Coronary artery (tissue), 2 donors: ENCODE measurements at regions not wholly inside any gene's neighbourhood (a gene's known extent, or its start where the extent isn't known, plus 50 kb on each side); places are given as distances from the start of the nearest gene placed in this dataset.
"Not testable (repeated sequence)": the region's sequence is repeated elsewhere in the genome, so short reads cannot be mapped to it uniquely, and the experiment has no call there.

Experiments
- DNase-seq: peaks from one replicate; pipeline ENCODE4 v3.0.0-alpha.2; 2017; ENCODE audit warnings: low spot score
- H3K27ac ChIP-seq, 2 donors: fragments of 200-600 bp; sonication (generic); one replicate each; pipeline ENCODE4 v1.5.1; 2016 to 2019
- H3K4me3 ChIP-seq: fragments of 200-600 bp; sonication (generic); 2 replicates; pipeline ENCODE4 v1.5.1; 2016; ENCODE audit warnings: mild to moderate bottlenecking, moderate library complexity
- CTCF ChIP-seq: fragments of 200-600 bp; sonication (generic); IDR thresholded peaks from one replicate; pipeline ENCODE4 v1.5.1; 2019; ENCODE audit warnings: antibody characterized with exemption

GRCh38 chrX:73979551-73980131, 127.1 kb upstream of the XIST start:
- no peak for TF ChIP-seq CTCF
- DNase-seq: no peak
- H3K27ac ChIP-seq: no peak overlapping the region
- no peak overlapping the region for H3K4me3 ChIP-seq

DNA sequence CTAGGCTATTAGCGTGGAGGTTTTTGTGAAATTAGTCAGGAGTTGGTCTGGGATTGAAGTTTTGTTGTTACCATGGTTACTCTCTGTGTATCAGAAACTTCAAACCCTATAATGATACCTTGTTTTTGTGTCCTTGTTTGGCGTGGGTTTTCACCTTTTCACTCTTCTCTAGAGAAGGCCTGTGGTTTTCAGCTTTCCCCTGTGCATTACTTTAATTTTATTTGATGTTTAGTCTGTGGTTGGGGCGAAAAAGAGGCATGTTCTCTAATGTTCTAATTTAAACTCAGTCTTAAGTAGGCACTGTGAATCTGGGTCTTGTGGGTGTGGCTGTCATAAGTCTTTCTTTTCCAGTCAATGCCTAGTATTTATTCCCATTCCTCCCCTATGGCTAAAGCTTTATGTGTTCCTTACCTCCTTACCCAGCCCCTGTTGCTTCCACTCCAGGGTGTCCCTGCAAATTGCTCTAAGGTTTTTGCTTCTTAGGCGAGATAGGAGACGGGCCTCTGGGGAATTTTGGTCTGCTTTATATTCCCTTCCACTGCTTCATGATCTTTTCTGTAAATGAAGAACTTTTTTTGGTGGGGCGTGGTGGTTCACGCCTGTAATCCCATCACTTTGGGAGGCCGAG, 125.1 kb upstream of the XIST start:
- Histone ChIP-seq H3K4me3 (no peak overlapping the region), H3K27ac (no peak overlapping the region)
- no peak for TF ChIP-seq CTCF
- DNase-seq: no peak

DNA sequence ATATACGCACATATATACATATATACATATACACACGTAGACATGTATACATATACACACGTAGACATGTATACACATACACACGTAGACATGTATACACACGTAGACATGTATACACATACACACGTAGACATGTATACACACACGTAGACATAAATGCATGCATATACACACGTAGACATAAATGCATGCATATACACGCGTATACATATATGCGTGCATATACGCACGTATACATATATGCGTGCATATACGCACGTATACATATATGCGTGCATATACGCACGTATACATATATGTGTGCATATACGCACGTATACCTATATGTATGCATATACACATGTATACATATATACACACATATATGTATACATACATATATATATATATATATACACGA, 114.9 kb upstream of the XIST start:
- not testable (repeated sequence) for DNase-seq, H3K27ac ChIP-seq, H3K4me3 ChIP-seq

- TF ChIP-seq CTCF: no peak
- no peak for DNase-seq
- no peak overlapping the region for H3K27ac ChIP-seq
- no peak overlapping the region for H3K4me3 ChIP-seq
These were observed 113.3 kb upstream of the XIST start for GRCh38 chrX:73965833-73966232.

DNA sequence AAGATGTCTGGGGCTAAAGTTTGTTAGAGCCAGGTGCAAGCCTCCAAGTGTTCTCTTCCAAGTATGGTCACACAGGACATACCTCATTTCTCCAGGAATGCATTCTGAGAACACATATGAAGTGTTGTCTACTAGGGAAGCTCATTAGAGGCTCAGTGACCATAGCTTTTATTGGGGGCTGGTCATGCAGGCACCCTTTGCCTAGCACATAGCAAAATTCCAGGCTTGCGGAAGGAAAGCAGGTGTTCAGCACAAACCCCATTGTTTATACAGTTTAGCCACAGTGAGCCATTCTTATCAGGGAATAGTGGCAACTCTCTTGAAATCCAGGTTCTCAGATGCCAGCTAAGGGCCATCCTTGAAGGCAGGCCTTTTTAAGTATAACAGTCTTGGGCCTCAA, 112.1 kb upstream of the XIST start:
- DNase-seq: no peak
- H3K27ac ChIP-seq: no peak overlapping the region
- no peak for TF ChIP-seq CTCF
- H3K4me3 ChIP-seq: no peak overlapping the region

DNA sequence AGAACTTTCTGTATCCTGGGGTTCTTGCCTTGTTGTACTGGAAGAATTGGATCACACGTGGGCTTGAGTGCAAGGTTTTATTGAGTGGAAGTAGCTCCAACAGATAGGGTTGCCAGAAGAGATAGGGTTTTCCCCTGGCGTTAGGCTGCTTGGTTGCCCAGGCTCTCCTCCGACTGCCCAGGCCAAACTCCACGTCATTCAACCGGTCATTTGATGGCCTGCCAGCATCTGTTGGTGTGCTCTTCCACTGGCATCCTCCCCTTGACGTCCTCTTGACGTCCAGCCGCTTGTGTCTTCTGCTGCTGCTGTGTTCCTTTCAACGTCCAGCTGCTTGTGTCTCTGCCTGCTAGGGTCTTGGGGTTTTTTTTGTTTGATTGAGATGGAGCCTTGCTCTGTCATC, 111.2 kb upstream of the XIST start:
- Histone ChIP-seq H3K27ac (no peak overlapping the region), H3K4me3 (no peak overlapping the region)
- DNase-seq: no peak
- no peak for TF ChIP-seq CTCF

DNA sequence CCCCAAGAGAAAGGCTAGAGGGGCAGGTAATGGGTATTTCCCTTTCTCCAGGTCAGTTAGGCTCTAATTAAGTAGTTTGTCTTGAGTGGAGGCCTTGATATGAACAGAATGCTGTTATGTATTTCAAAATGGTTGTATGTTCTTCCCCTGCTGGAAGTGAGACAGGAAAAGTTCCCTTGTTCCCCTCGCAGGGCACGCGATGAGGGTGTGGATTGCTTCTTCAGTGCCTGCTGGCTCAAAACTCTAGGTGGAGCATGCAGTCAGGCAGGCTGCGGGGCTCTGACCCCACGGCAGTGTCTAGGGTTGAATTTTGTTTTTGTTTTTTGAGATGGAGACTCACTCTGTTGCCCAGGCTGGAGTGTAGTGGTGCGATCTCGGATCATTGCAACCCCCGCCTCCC, 110.4 kb upstream of the XIST start:
- no peak for TF ChIP-seq CTCF
- no peak for DNase-seq
- H3K4me3 ChIP-seq: no peak overlapping the region
- H3K27ac ChIP-seq: no peak overlapping the region

DNA sequence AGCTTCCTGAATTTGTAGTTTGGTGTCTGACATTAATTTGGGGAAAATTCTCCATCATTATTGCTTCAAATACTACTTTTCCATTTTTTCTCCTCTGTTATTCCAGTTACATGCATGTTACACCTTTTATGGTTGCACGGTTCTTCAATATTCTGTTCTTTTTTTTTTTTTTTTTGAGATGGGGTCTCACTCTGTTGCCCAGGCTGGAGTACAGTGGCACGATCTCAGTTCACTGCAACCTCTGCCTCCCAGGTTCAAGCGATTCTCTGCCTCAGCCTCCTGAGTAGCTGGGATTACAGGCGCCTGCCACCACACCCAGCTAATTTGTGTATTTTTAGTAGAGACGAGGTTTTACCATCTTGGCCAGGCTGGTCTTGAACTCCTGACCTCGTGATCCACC, 109.4 kb upstream of the XIST start:
- not testable (repeated sequence) for H3K4me3 ChIP-seq, DNase-seq, H3K27ac ChIP-seq
